Cardiac muscle cell (in vitro differentiated cells and primary cell): ENCODE measurements at regions not wholly inside any gene's neighbourhood (a gene's known extent, or its start where the extent isn't known, plus 50 kb on each side); places are given as distances from the start of the nearest gene placed in this dataset.

Source experiments
- DNase-seq, 2 donors: peaks; one replicate each; pipeline versions ENCODE4 v3.0.0 to v3.0.0-alpha.2; 2010 to 2017; ENCODE audit warnings: low read depth in 1 of 2, low spot score in 1 of 2
- H3K27ac ChIP-seq: fragments of 200-600 bp; sonication (generic); 2 replicates; pipeline ENCODE4 v1.5.1; 2016
- H3K27me3 ChIP-seq: fragments of 200-600 bp; sonication (generic); 2 replicates; pipeline ENCODE4 v1.6.0; 2016; ENCODE audit warnings: control low read depth
- H3K36me3 ChIP-seq: fragments of 200-600 bp; sonication (generic); 2 replicates; pipeline ENCODE4 v1.5.1; 2016; ENCODE audit warnings: control low read depth
- H3K4me1 ChIP-seq: fragments of 200-600 bp; sonication (generic); 2 replicates; pipeline ENCODE4 v1.8.1; 2017; ENCODE audit warnings: low read depth, mild to moderate bottlenecking, mixed run types
- H3K4me3 ChIP-seq: fragments of 200-600 bp; sonication (generic); 2 replicates; pipeline ENCODE4 v1.5.1; 2016; ENCODE audit warnings: mild to moderate bottlenecking
- H3K9me3 ChIP-seq: fragments of 200-600 bp; sonication (generic); 2 replicates; pipeline ENCODE4 v1.5.1; 2017; ENCODE audit warnings: low read depth, mild to moderate bottlenecking, control low read depth
- TF ChIP-seq, protein P1 (sequence below): IDR thresholded peaks from 2 replicates; pipeline ENCODE4 v1.5.1; 2012; ENCODE audit warnings: low read depth, mild to moderate bottlenecking, low read length

DNA sequence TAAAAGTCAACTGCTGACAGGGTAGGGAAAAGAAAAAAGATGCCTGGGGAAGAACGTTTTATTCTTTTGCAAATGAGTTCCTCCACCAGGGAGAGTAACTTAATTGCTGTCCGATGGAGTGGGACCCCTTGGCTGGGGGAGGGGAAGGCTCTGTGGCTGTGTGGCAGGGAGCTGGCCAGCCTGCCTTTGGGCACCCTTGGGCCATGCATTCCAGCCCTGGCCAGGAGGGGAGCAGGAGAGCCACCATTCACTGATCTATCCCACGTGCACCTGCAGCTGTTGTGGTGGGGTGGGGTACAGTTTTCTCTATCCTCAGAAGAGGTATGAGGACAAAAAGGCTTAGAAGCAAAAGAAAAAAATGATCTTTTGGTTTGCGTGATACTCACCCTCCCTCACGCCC, 116.9 kb downstream of the KCNK1 start:
- TF ChIP-seq, protein P1, sequence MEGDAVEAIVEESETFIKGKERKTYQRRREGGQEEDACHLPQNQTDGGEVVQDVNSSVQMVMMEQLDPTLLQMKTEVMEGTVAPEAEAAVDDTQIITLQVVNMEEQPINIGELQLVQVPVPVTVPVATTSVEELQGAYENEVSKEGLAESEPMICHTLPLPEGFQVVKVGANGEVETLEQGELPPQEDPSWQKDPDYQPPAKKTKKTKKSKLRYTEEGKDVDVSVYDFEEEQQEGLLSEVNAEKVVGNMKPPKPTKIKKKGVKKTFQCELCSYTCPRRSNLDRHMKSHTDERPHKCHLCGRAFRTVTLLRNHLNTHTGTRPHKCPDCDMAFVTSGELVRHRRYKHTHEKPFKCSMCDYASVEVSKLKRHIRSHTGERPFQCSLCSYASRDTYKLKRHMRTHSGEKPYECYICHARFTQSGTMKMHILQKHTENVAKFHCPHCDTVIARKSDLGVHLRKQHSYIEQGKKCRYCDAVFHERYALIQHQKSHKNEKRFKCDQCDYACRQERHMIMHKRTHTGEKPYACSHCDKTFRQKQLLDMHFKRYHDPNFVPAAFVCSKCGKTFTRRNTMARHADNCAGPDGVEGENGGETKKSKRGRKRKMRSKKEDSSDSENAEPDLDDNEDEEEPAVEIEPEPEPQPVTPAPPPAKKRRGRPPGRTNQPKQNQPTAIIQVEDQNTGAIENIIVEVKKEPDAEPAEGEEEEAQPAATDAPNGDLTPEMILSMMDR, result no peak
- DNase-seq, result no peak
- H3K27ac ChIP-seq, result no peak overlapping the region
- no peak overlapping the region for H3K4me3 ChIP-seq
- no peaks in the 10 kb centered on the region for H3K27me3 ChIP-seq
- no peaks in the 10 kb centered on the region for H3K9me3 ChIP-seq
- H3K4me1 ChIP-seq, result no peaks in the 10 kb centered on the region
- no peaks in the 10 kb centered on the region for H3K36me3 ChIP-seq

DNA sequence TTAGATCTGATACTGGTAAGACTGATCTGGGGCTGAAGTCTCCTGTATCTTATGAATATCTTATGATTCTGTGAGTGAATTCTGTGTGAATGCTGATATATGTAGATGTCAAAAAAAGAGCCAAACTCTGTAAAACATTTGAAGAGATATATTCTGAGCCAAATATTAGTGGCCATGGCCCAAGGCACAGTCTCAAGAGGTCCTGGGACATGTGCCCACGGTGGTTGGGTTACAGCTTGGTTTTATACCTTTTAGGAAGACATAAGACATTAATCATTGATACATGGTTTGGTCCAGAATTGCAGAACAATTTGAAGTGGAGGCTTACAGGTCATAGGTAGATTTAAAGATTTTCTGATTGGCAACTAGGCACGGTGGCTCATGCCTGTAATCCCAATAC, 118.3 kb downstream of the KCNK1 start:
- TF ChIP-seq, protein P1, result no peak
- no peaks in the 10 kb centered on the region for H3K36me3 ChIP-seq
- H3K27me3 ChIP-seq, result no peaks in the 10 kb centered on the region
- H3K4me3 ChIP-seq, result no peak overlapping the region
- DNase-seq, result no peak
- H3K9me3 ChIP-seq, result no peaks in the 10 kb centered on the region
- H3K4me1 ChIP-seq, result no peaks in the 10 kb centered on the region
- H3K27ac ChIP-seq, result no peak overlapping the region

DNA sequence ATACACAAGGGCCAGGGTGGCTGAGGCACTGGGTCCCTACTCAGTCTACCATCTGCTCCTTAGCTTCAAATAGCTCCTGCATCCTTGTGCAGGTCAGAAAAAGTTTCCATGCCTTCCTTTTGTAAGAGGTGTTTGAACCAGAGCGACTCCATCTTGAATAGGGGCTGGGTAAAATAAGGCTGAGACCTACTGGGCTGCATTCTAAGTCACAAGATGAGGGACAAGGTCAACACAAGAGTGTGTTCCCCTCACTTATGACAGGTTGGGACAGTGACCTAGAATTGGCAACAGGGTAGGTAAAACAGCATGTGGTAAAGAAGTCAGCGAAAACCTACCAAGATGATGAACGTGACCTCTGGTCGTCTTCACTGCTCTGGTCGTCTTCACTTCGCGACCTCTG, 120.5 kb downstream of the KCNK1 start:
- Histone ChIP-seq H3K27ac (no peak overlapping the region), H3K27me3 (no peaks in the 10 kb centered on the region), H3K9me3 (no peaks in the 10 kb centered on the region), H3K4me1 (no peaks in the 10 kb centered on the region), H3K36me3 (no peaks in the 10 kb centered on the region), H3K4me3 (no peak overlapping the region)
- DNase-seq, result no peak
- TF ChIP-seq, protein P1, result no peak

DNA sequence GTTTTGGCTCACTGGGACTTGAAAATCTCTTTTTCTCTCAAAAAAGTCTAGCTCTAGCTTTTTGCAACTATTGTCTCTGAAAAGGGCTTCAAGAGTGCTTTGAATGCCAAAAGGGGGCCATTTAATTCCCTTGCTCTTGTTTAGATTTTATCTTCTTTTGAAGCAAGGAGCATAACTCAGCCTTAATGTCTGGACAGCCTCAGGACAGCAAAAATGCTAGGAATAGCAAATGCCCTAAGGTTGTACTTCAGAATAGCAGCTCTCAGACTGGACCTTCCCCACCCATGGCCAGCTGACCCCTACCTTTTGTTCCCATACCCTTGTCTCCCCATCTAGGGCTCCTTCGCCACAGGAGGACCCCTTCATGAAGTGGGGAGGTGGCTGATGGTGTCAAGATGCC, 121.4 kb downstream of the KCNK1 start:
- Histone ChIP-seq H3K4me3 (no peak overlapping the region), H3K36me3 (no peaks in the 10 kb centered on the region), H3K4me1 (no peaks in the 10 kb centered on the region), H3K27me3 (no peaks in the 10 kb centered on the region), H3K27ac (no peak overlapping the region), H3K9me3 (no peaks in the 10 kb centered on the region)
- DNase-seq, result no peak
- TF ChIP-seq, protein P1, result no peak

DNA sequence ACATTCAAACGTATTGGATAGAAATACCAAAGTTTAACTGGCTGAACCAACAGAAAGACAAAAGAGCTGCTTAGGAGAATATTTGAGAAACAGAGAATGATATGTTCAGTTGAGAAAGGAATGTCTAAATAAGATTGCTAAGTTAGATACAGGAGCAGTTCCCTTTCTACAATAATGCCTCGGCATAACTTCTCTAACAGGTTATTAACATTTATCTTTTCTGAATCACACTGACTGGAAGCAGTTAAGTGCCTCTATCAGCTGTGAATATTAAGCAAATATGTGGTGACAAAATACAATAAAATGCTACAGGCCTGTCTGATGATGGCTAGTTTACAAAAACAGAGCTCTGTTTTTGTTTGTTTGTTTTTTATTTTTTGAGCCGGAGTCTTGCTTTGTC, 121.9 kb downstream of the KCNK1 start:
- Histone ChIP-seq H3K9me3 (no peaks in the 10 kb centered on the region), H3K36me3 (no peaks in the 10 kb centered on the region), H3K27ac (no peak overlapping the region), H3K27me3 (no peaks in the 10 kb centered on the region), H3K4me3 (no peak overlapping the region), H3K4me1 (no peaks in the 10 kb centered on the region)
- DNase-seq, result no peak
- TF ChIP-seq, protein P1, result no peak

DNA sequence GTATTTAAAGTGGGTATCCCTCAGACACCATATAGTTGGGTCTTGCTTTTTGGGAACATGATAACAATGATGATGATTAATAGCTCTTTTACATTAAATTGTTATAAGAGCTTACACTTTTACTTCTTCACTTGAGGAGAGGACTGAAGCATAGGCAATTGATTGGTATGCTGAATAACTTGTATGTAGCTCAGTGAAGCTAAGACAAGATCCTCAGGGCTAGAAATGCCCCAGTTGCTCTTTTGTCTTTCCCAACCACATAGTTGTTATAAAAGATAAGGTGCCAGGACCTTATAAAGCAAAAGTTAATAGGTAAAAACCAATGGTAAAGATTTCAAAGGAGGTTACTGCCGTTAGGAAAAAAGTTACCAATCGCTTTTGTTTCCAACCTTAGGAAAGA, 123.4 kb downstream of the KCNK1 start:
- Histone ChIP-seq H3K4me1 (no peaks in the 10 kb centered on the region), H3K36me3 (no peaks in the 10 kb centered on the region), H3K4me3 (no peak overlapping the region), H3K27ac (no peak overlapping the region), H3K27me3 (no peaks in the 10 kb centered on the region), H3K9me3 (no peaks in the 10 kb centered on the region)
- DNase-seq, result no peak
- TF ChIP-seq, protein P1, result no peak
